Caco-2 (cell line): ENCODE measurements at regions not wholly inside any gene's neighbourhood (a gene's known extent, or its start where the extent isn't known, plus 50 kb on each side); places are given as distances from the start of the nearest gene placed in this dataset.

Experiments
- BruUV-seq: library from RNA; stranded (reverse); fragments of 400-500 nt; replicated peaks from 2 replicates; lab custom pipeline; 2021; lab: Mats Ljungman, UMichigan
- CTCF ChIA-PET: fragments of 300-600 bp; sonication (Branson Sonifier 250); formaldehyde crosslinking; loops from one replicate; lab custom pipeline; 2022; ENCODE audit warnings: antibody characterized with exemption; lab: Charles Lee
- POLR2A ChIA-PET: fragments of 300-600 bp; sonication (Branson Sonifier 250); formaldehyde crosslinking; loops from one replicate; lab custom pipeline; 2022; ENCODE audit warnings: antibody characterized with exemption; lab: Charles Lee
- DNase-seq, 2 experiments: peaks; one replicate each; pipeline versions ENCODE4 v3.0.0 to v3.0.0-alpha.2; 2020 to 2022
- H3K27me3 ChIP-seq: replicated peaks from 2 replicates; pipeline ENCODE4 v1.6.0; 2011; ENCODE audit warnings: low read length; ENCODE audit not compliant: control insufficient read depth, insufficient read depth
- H3K36me3 ChIP-seq: 2 replicates; pipeline ENCODE4 v1.5.1; 2011; ENCODE audit warnings: low read length; ENCODE audit not compliant: control insufficient read depth, insufficient read depth
- H3K4me1 ChIP-seq: fragments of 250-450 bp; sonication (Bioruptor Pico); 2 replicates; pipeline ENCODE4 v1.5.1; 2020; ENCODE audit warnings: mild to moderate bottlenecking
- H3K4me3 ChIP-seq: 2 replicates; pipeline ENCODE4 v1.5.1; 2011; ENCODE audit warnings: low read depth, mild to moderate bottlenecking, control low read depth, low read length
- H3K9me3 ChIP-seq: fragments of 250-450 bp; sonication (Bioruptor Pico); 2 replicates; pipeline ENCODE4 v1.5.1; 2020; ENCODE audit warnings: mild to moderate bottlenecking, moderate library complexity
- H3K27ac Mint-ChIP-seq: one replicate; pipeline ENCODE4 v1.8.0; 2022; ENCODE audit warnings: mixed read lengths; ENCODE audit not compliant: unreplicated experiment
- H3K27me3 Mint-ChIP-seq: one replicate; pipeline ENCODE4 v1.8.0; 2022; ENCODE audit warnings: mixed read lengths; ENCODE audit not compliant: insufficient read depth, unreplicated experiment
- H3K36me3 Mint-ChIP-seq: one replicate; pipeline ENCODE4 v1.8.0; 2022; ENCODE audit warnings: mild to moderate bottlenecking, mixed read lengths; ENCODE audit not compliant: insufficient read depth, unreplicated experiment
- H3K4me1 Mint-ChIP-seq: one replicate; pipeline ENCODE4 v1.8.0; 2022; ENCODE audit warnings: low read depth, mixed read lengths; ENCODE audit not compliant: unreplicated experiment
- H3K4me3 Mint-ChIP-seq: one replicate; pipeline ENCODE4 v1.8.0; 2022; ENCODE audit warnings: mild to moderate bottlenecking, moderate library complexity, mixed read lengths; ENCODE audit not compliant: unreplicated experiment
- H3K9me3 Mint-ChIP-seq: one replicate; pipeline ENCODE4 v1.8.0; 2022; ENCODE audit warnings: mixed read lengths; ENCODE audit not compliant: unreplicated experiment
- intact Hi-C: fragments of 100-400 bp; cut with micrococcal nuclease; formaldehyde crosslinking; loops from one replicate; pipeline ENCODE4 v1.10.0; 2022; ENCODE audit not compliant: unreplicated experiment
- TF ChIP-seq, protein P1 (sequence below), 2 experiments: fragments of 200-600 bp in 1 of 2; IDR thresholded peaks; 1 replicate in 1 of 2; 2 replicates in 1 of 2; pipeline versions ENCODE4 v1.5.1 to v1.8.0; 2011 to 2022; ENCODE audit warnings: antibody characterized with exemption in 1 of 2, control low read depth in 1 of 2, inconsistent platforms in 1 of 2, low read depth in 1 of 2, low read length in 1 of 2, mild to moderate bottlenecking in 1 of 2, moderate library complexity in 1 of 2; ENCODE audit not compliant: insufficient read depth in 1 of 2, severe bottlenecking in 1 of 2, unreplicated experiment in 1 of 2

DNA sequence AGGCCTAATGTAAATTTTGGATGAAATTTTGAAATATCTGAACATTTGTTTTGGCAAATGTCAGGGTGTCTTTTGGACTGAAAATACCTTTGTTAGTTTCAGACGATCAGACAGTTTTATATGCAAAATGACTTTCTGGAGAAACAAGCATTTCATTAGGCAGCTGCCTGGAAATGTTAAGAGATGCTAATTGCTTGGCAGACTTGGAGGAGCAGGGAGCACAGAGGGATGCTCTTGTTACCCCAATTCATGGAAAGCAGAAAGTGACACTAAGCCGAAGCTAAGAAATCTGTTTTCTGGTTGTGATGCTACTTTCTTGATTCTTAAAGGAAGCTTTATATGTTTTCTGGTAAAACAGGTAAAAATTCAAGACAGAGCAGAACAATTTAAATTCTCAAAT is 204.3 kb upstream of the GBE1 start:
- intact Hi-C loops, result no loop called here
- no peaks in the 10 kb centered on the region for H3K27me3 ChIP-seq
- Mint-ChIP-seq H3K36me3 (no peaks in the 10 kb centered on the region), H3K27me3 (no peaks in the 10 kb centered on the region), H3K27ac (no peak overlapping the region), H3K9me3 (no peaks in the 10 kb centered on the region), H3K4me3 (no peak overlapping the region), H3K4me1 (no peaks in the 10 kb centered on the region)
- no peaks in the 10 kb centered on the region for H3K9me3 ChIP-seq
- TF ChIP-seq, protein P1, sequence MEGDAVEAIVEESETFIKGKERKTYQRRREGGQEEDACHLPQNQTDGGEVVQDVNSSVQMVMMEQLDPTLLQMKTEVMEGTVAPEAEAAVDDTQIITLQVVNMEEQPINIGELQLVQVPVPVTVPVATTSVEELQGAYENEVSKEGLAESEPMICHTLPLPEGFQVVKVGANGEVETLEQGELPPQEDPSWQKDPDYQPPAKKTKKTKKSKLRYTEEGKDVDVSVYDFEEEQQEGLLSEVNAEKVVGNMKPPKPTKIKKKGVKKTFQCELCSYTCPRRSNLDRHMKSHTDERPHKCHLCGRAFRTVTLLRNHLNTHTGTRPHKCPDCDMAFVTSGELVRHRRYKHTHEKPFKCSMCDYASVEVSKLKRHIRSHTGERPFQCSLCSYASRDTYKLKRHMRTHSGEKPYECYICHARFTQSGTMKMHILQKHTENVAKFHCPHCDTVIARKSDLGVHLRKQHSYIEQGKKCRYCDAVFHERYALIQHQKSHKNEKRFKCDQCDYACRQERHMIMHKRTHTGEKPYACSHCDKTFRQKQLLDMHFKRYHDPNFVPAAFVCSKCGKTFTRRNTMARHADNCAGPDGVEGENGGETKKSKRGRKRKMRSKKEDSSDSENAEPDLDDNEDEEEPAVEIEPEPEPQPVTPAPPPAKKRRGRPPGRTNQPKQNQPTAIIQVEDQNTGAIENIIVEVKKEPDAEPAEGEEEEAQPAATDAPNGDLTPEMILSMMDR (IDR thresholded peaks at IDR 0.05; ENCODE audit: insufficient read depth in 1 of 2, low read depth in 1 of 2, low read length in 1 of 2, severe bottlenecking in 1 of 2, unreplicated experiment in 1 of 2), result no peak
- no peak overlapping the region for H3K4me3 ChIP-seq
- BruUV-seq, result no TSS peak
- no peaks in the 10 kb centered on the region for H3K36me3 ChIP-seq
- ChIA-PET POLR2A (no interaction called here), CTCF (no interaction called here)
- DNase-seq, result no peak
- H3K4me1 ChIP-seq, result no peaks in the 10 kb centered on the region

DNA sequence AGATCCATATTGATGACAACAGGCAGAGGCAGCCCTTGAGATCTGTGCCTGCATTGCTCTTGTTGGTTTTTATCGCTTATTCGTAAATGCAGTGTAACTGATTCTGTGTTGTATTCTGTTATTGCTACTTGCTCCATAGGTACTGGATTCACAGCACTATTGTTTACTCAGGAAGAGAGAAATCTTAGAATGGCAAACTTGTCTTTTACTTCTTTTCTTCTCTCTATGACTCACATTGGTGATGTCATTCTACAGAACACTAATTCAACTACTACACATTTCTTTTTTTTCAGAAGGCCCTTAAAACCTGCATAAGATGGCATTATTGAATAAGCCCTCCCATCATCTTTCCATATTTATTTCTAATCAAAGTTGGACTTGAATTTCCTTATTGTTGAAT is 201.0 kb upstream of the GBE1 start:
- DNase-seq, result no peak
- no peaks in the 10 kb centered on the region for H3K9me3 Mint-ChIP-seq
- CTCF ChIA-PET, result no interaction called here
- no peak overlapping the region for H3K27ac Mint-ChIP-seq
- TF ChIP-seq, protein P1 (IDR thresholded peaks at IDR 0.05; ENCODE audit: insufficient read depth in 1 of 2, low read depth in 1 of 2, low read length in 1 of 2, severe bottlenecking in 1 of 2, unreplicated experiment in 1 of 2), result no peak
- no peaks in the 10 kb centered on the region for H3K36me3 Mint-ChIP-seq
- intact Hi-C loops, result no loop called here
- Histone ChIP-seq H3K36me3 (no peaks in the 10 kb centered on the region), H3K4me1 (no peaks in the 10 kb centered on the region), H3K9me3 (no peaks in the 10 kb centered on the region), H3K4me3 (no peak overlapping the region), H3K27me3 (no peaks in the 10 kb centered on the region)
- no TSS peak for BruUV-seq
- no peaks in the 10 kb centered on the region for H3K4me1 Mint-ChIP-seq
- peaks cover 4% of the 10 kb centered on the region for H3K27me3 Mint-ChIP-seq
- POLR2A ChIA-PET, result no interaction called here
- no peak overlapping the region for H3K4me3 Mint-ChIP-seq

DNA sequence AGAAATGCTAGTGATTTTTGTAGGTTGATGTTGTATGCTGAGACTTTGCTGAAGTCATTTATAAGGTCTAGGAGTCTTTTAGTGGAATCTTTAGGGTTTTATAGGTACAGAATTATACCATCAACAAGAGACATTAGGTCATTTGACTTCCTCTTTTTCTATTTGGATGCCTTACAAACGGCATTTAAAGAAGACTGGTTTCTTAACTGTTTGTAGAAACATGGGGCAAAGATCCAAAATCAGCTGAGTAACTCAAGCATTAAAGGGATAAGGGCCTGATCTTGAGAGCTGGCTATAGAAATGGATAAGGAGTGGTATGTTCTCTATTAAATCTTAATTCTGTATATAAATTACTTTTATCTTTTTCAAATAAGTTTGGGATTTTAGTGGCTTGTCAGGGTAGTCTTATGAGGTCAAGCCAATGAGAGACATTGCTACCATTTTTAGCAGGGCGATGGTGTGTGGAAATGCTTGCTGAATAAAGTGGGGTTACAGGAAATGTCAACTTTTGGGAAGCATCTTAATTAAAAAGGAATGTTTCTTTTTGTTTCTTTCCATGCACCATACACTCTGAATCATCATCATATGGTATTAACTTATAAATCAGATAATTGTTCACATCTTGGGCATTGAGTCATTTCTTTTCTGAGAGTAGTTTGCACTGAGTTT is 197.7 kb upstream of the GBE1 start:
- no peaks in the 10 kb centered on the region for H3K36me3 Mint-ChIP-seq
- no peak overlapping the region for H3K4me3 ChIP-seq
- no peak overlapping the region for H3K4me3 Mint-ChIP-seq
- H3K27me3 Mint-ChIP-seq, result peaks cover 4% of the 10 kb centered on the region
- H3K4me1 Mint-ChIP-seq, result no peaks in the 10 kb centered on the region
- H3K27me3 ChIP-seq, result no peaks in the 10 kb centered on the region
- ChIA-PET POLR2A (no interaction called here), CTCF (no interaction called here)
- intact Hi-C loops, result no loop called here
- no peaks in the 10 kb centered on the region for H3K9me3 ChIP-seq
- no peaks in the 10 kb centered on the region for H3K4me1 ChIP-seq
- H3K36me3 ChIP-seq, result no peaks in the 10 kb centered on the region
- BruUV-seq, result no TSS peak
- H3K27ac Mint-ChIP-seq, result no peak overlapping the region
- TF ChIP-seq, protein P1 (IDR thresholded peaks at IDR 0.05; ENCODE audit: insufficient read depth in 1 of 2, low read depth in 1 of 2, low read length in 1 of 2, severe bottlenecking in 1 of 2, unreplicated experiment in 1 of 2), result no peak
- no peaks in the 10 kb centered on the region for H3K9me3 Mint-ChIP-seq
- no peak for DNase-seq
